ENCODE measurements at regions not wholly inside any gene's neighbourhood (a gene's known extent, or its start where the extent isn't known, plus 50 kb on each side); places are given as distances from the start of the nearest gene placed in this dataset.

DNA sequence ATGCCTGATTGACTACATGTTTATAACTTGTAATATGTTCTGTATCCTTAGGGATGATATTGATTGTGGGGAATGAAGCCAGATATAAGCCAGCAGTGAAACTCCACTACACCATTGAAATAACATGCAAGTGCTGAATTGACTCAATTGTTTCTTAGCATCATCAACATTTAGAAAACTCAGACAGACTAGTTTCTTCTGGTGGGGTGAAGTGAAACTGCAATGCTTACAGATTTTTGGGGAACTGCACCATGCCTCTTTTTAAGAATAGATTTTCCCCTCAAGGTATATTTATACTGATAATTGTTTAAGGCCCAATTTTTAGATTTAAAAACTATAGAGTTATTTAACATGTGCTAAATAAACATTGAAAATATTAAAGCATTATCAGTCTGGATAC is 1044.6 kb upstream of the EYS start:
- TF ChIP-seq CTCF (IDR thresholded peaks at IDR 0.05; ENCODE audit: borderline replicate concordance): no peak
- H3K9me3 ChIP-seq (replicated peaks): peaks cover 3% of the 10 kb centered on the region
- no peak for DNase-seq
- no peak overlapping the region for H3K4me3 ChIP-seq
- H3K27me3 ChIP-seq (ENCODE audit: low read depth): no peaks in the 10 kb centered on the region
- no peaks in the 10 kb centered on the region for H3K4me1 ChIP-seq
- no peak overlapping the region for H3K27ac ChIP-seq (replicated peaks)
- no peaks in the 10 kb centered on the region for H3K36me3 ChIP-seq
- intact Hi-C loops (cut with micrococcal nuclease): no loop called here

DNA sequence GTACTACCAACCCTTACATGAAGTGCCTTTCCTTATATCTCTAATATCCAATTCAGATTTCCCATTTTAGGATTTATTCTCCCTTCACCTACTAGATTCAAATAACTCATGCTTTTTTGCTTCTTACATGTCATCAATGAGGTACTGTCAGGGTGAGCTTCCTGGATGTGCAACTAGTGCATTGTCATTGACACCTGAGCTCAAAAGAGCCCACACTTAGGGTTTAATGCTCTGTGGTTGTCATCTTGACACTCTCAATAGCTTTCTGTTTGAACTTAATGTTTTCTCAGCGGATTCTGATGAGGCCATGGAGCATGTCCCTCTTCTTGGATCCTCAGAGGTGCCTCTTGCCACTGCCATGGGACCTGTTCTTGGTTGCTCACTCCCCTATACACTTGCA is 1033.3 kb upstream of the EYS start:
- Histone ChIP-seq H3K36me3 (no peaks in the 10 kb centered on the region), H3K4me1 (no peaks in the 10 kb centered on the region), H3K27ac (replicated peaks) (no peak overlapping the region), H3K27me3 (ENCODE audit: low read depth) (no peaks in the 10 kb centered on the region), H3K4me3 (no peak overlapping the region), H3K9me3 (replicated peaks) (peaks cover 8% of the 10 kb centered on the region)
- DNase-seq: no peak
- intact Hi-C loops (cut with micrococcal nuclease): no loop called here
- no peak for TF ChIP-seq CTCF (IDR thresholded peaks at IDR 0.05; ENCODE audit: borderline replicate concordance)

DNA sequence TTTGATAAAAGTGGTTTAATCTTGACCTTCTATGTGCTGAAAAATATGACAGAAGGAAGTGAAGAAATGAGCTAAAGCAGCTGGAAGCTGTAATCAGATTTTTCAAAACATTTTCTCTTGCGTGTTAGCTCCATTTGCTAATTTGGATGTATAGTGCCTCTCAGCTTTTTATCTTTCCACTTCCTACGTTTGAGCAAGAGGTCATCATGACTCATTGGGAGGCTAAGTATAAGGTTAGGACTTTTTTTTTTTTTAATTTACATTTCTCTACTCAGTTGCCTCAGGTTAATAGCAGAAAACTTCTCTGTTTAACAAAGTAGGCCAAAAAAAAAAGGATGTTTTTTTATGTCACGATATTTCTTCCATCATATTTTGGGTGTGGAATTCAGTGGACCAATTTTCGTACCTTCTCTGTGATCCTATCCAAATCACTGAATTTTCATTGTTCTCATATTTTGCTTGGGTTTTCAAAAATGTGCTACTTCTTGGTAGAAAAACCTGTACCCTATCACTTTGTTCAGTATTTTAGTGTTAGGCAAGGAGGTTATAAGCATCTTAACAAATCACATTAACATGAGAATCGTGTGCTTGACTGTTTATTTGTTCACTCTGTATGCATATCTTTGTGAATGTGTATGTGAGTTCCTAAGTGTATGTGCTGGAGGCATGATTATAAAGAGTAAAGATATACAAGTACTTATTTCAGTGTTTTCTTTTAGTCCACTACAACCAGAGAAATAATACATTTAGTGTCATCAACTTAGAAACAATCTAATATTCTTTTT is 1028.3 kb upstream of the EYS start:
- Histone ChIP-seq H3K4me3 (no peak overlapping the region), H3K27me3 (ENCODE audit: low read depth) (no peaks in the 10 kb centered on the region), H3K27ac (replicated peaks) (no peak overlapping the region), H3K36me3 (no peaks in the 10 kb centered on the region), H3K9me3 (replicated peaks) (peaks cover 3% of the 10 kb centered on the region), H3K4me1 (no peaks in the 10 kb centered on the region)
- intact Hi-C loops (cut with micrococcal nuclease): no loop called here
- TF ChIP-seq CTCF (IDR thresholded peaks at IDR 0.05; ENCODE audit: borderline replicate concordance): no peak
- no peak for DNase-seq

DNA sequence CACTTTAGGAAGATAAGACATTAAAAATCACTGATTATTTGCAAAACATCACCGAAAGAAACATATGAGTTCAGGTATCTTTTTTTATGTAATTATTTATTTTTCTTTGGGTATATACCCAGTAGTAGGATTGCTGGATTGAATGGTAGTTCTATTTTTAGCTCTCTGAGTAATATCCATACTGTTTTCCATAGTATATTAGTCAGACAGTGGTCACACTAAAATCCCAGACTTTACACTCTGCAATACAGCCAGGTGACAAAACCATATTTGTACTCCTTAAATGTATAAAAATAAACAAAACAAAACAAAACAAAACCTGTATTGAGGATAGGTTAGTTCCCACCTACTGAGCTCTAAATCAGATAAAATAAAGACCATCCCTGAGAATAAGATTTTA is 1024.3 kb upstream of the EYS start:
- H3K4me3 ChIP-seq: no peak overlapping the region
- intact Hi-C loops (cut with micrococcal nuclease): no loop called here
- no peak for DNase-seq
- TF ChIP-seq CTCF (IDR thresholded peaks at IDR 0.05; ENCODE audit: borderline replicate concordance): no peak
- H3K27ac ChIP-seq (replicated peaks): no peak overlapping the region
- no peaks in the 10 kb centered on the region for H3K4me1 ChIP-seq
- peaks cover 3% of the 10 kb centered on the region for H3K9me3 ChIP-seq (replicated peaks)
- no peaks in the 10 kb centered on the region for H3K27me3 ChIP-seq (ENCODE audit: low read depth)
- H3K36me3 ChIP-seq: no peaks in the 10 kb centered on the region

DNA sequence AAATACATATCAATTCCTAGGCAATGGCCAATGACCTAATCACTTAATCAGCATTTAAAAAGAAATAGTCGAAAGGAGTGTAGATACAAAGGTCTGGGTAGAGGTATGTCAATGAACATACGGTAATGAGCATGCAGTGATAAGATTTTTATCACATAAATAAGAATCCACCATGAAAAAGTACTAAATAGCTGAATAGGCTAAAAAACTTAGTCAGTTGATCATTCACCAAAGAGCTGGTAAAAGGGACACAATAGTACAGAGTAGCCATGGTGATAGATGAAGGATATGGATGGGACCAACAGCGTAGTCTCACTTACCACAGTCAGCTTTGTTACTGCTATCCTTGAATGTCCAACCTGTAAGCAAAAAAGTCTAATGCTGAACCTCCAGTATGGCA is 1018.6 kb upstream of the EYS start:
- Histone ChIP-seq H3K27me3 (ENCODE audit: low read depth) (no peaks in the 10 kb centered on the region), H3K9me3 (replicated peaks) (peaks cover 13% of the 10 kb centered on the region), H3K36me3 (no peaks in the 10 kb centered on the region), H3K4me3 (no peak overlapping the region), H3K4me1 (no peaks in the 10 kb centered on the region), H3K27ac (replicated peaks) (no peak overlapping the region)
- TF ChIP-seq CTCF (IDR thresholded peaks at IDR 0.05; ENCODE audit: borderline replicate concordance): no peak
- no peak for DNase-seq
- intact Hi-C loops (cut with micrococcal nuclease): no loop called here

Measured in left ventricle myocardium inferior (tissue), 1 donor.